ENCODE measurements at regions not wholly inside any gene's neighbourhood (a gene's known extent, or its start where the extent isn't known, plus 50 kb on each side); places are given as distances from the start of the nearest gene placed in this dataset.
"Not testable (repeated sequence)": the region's sequence is repeated elsewhere in the genome, so short reads cannot be mapped to it uniquely, and the experiment has no call there.

DNA sequence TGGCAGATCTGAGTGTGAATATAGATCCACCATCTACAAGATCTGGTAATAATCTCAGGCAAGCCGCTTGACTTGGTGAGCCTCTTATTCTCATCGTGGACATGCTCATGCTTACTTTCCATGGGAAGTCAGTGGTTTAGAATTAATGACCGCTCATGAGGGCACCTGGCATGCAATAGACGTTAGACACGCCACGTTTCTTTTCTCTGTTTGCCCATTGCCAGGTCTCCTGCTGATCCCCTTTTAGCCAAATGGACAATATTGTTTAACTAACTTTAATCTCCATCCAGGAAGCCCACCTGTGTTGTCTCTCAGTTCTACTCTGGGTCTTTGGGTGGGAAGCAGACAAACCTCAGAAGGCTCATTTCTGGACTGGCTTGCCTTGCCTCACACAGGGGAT lies 439.1 kb downstream of the ETS1 start:
- TF ChIP-seq, protein P1, sequence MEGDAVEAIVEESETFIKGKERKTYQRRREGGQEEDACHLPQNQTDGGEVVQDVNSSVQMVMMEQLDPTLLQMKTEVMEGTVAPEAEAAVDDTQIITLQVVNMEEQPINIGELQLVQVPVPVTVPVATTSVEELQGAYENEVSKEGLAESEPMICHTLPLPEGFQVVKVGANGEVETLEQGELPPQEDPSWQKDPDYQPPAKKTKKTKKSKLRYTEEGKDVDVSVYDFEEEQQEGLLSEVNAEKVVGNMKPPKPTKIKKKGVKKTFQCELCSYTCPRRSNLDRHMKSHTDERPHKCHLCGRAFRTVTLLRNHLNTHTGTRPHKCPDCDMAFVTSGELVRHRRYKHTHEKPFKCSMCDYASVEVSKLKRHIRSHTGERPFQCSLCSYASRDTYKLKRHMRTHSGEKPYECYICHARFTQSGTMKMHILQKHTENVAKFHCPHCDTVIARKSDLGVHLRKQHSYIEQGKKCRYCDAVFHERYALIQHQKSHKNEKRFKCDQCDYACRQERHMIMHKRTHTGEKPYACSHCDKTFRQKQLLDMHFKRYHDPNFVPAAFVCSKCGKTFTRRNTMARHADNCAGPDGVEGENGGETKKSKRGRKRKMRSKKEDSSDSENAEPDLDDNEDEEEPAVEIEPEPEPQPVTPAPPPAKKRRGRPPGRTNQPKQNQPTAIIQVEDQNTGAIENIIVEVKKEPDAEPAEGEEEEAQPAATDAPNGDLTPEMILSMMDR (IDR thresholded peaks at IDR 0.05), result no peak
- H3K9me3 Mint-ChIP-seq (ENCODE audit: unreplicated experiment), result no peaks in the 10 kb centered on the region
- peaks cover 14% of the 10 kb centered on the region for H3K27me3 Mint-ChIP-seq (ENCODE audit: unreplicated experiment)
- DNase-seq (ENCODE audit: extremely low spot score, unreplicated experiment), result no peak
- H3K4me1 Mint-ChIP-seq (ENCODE audit: unreplicated experiment), result peaks cover 8% of the 10 kb centered on the region
- no peak overlapping the region for H3K4me3 Mint-ChIP-seq (ENCODE audit: unreplicated experiment)
- H3K36me3 Mint-ChIP-seq (ENCODE audit: unreplicated experiment), result no peaks in the 10 kb centered on the region
- no peak overlapping the region for H3K27ac Mint-ChIP-seq (ENCODE audit: unreplicated experiment)

DNA sequence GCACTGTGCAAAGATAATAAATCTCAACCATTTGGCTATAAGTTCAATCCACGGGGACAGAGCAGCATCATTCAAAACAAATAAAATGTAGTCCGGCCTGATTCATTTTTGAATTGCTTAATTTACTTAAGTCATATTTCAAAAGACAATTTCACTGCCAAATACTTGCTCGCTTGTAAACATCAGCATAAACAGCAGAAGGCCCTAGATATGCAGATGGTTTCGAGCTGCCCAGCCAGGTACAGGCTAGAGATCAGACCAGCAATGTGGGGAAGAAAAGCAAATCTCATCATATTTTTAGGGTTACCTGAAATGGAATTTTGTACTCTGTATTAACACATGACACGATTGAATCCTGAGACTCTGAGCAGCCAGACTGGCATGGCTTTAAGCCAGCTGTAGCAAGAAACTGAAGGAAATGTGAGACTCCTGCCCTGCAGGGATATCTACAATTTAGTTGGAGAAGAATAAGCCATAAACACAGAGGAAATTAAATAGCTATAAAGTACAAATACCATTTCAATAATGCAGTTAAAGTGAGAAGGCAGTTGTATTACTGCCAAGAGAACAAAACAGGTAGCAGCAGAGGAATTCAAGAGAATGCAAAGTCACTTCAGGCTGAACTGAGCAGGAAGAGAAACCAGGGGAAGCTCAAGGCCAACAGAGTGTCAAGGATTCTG lies 440.3 kb downstream of the ETS1 start:
- no peak overlapping the region for H3K4me3 Mint-ChIP-seq (ENCODE audit: unreplicated experiment)
- H3K9me3 Mint-ChIP-seq (ENCODE audit: unreplicated experiment), result no peaks in the 10 kb centered on the region
- H3K27ac Mint-ChIP-seq (ENCODE audit: unreplicated experiment), result peak overlapping the region; percentile 9
- no peak for DNase-seq (ENCODE audit: extremely low spot score, unreplicated experiment)
- TF ChIP-seq, protein P1 (IDR thresholded peaks at IDR 0.05), result no peak
- peaks cover 8% of the 10 kb centered on the region for H3K4me1 Mint-ChIP-seq (ENCODE audit: unreplicated experiment)
- H3K36me3 Mint-ChIP-seq (ENCODE audit: unreplicated experiment), result no peaks in the 10 kb centered on the region
- H3K27me3 Mint-ChIP-seq (ENCODE audit: unreplicated experiment), result peaks cover 14% of the 10 kb centered on the region

DNA sequence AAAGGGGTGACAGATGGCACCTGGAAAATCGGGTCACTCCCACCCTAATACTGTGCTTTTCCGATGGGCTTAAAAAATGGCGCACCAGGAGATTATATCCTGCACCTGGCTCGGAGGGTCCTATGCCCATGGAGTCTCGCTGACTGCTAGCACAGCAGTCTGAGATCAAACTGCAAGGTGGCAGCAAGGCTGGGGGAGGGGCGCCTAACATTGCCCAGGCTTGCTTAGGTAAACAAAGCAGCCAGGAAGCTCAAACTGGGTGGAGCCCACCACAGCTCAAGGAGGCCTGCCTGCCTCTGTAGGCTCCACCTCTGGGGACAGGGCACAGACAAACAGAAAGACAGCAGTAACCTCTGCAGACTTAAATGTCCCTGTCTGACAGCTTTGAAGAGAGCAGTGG lies 447.1 kb downstream of the ETS1 start:
- H3K9me3 Mint-ChIP-seq (ENCODE audit: unreplicated experiment), result peaks cover 11% of the 10 kb centered on the region
- not testable (repeated sequence) for H3K4me1 Mint-ChIP-seq (ENCODE audit: unreplicated experiment); H3K27me3 Mint-ChIP-seq (ENCODE audit: unreplicated experiment); H3K4me3 Mint-ChIP-seq (ENCODE audit: unreplicated experiment); DNase-seq (ENCODE audit: extremely low spot score, unreplicated experiment); H3K27ac Mint-ChIP-seq (ENCODE audit: unreplicated experiment); H3K36me3 Mint-ChIP-seq (ENCODE audit: unreplicated experiment)

- peaks cover 2% of the 10 kb centered on the region for H3K27me3 Mint-ChIP-seq (ENCODE audit: unreplicated experiment)
- DNase-seq (ENCODE audit: extremely low spot score, unreplicated experiment), result no peak
- H3K36me3 Mint-ChIP-seq (ENCODE audit: unreplicated experiment), result peaks cover 5% of the 10 kb centered on the region
- H3K4me3 Mint-ChIP-seq (ENCODE audit: unreplicated experiment), result no peak overlapping the region
- H3K9me3 Mint-ChIP-seq (ENCODE audit: unreplicated experiment), result peaks cover 11% of the 10 kb centered on the region
- TF ChIP-seq, protein P1 (IDR thresholded peaks at IDR 0.05), result no peak
- peaks cover 7% of the 10 kb centered on the region for H3K4me1 Mint-ChIP-seq (ENCODE audit: unreplicated experiment)
- H3K27ac Mint-ChIP-seq (ENCODE audit: unreplicated experiment), result no peak overlapping the region
Measured at GRCh38 chr11:128135451-128135850, 451.9 kb downstream of the ETS1 start.

DNA sequence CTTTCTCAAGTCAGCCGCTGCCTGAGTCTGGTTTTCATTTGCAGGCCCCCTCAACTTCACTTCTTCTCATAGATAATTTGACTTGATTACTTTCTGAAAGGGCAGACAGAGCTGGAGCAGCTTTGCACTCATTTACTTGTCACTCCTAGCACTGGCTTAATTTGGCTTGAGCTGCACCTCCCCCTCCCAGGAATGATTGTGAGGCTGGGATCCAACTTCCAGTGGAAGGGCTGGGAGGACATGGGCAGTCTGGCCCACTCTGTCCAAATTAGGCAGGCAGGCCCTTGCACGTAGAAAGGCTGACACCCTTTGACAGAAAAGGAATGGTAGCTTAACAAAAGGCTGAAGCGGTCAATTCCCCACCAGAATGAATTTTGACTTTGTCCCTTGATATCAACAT lies 453.9 kb downstream of the ETS1 start:
- no peak for DNase-seq (ENCODE audit: extremely low spot score, unreplicated experiment)
- TF ChIP-seq, protein P1 (IDR thresholded peaks at IDR 0.05), result no peak
- H3K4me3 Mint-ChIP-seq (ENCODE audit: unreplicated experiment), result no peak overlapping the region

More for the DNA sequence above, 453.9 kb downstream of the ETS1 start:
- Mint-ChIP-seq H3K27ac (ENCODE audit: unreplicated experiment) (no peak overlapping the region), H3K27me3 (ENCODE audit: unreplicated experiment) (peaks cover 2% of the 10 kb centered on the region), H3K9me3 (ENCODE audit: unreplicated experiment) (peaks cover 4% of the 10 kb centered on the region), H3K36me3 (ENCODE audit: unreplicated experiment) (no peaks in the 10 kb centered on the region), H3K4me1 (ENCODE audit: unreplicated experiment) (peaks cover 7% of the 10 kb centered on the region)

Measured in osteocyte (in vitro differentiated cells).